K562 (cell line): ENCODE measurements at regions not wholly inside any gene's neighbourhood (a gene's known extent, or its start where the extent isn't known, plus 50 kb on each side); places are given as distances from the start of the nearest gene placed in this dataset.

ENCODE experiments used
- ATAC-seq: fragments of 200-7000 bp; cut with Tn5 transposase; 3 replicates; pipeline ENCODE4 v1.9.1; 2020; ENCODE audit warnings: moderate library complexity
- BruUV-seq: library from RNA; stranded (reverse); fragments of 400-500 nt; replicated peaks from 2 replicates; lab custom pipeline; 2021; lab: Mats Ljungman, UMichigan
- CTCF ChIA-PET: fragments of 300-600 bp; formaldehyde crosslinking; extraction: SDS; loops from one replicate; lab custom pipeline; 2021; ENCODE audit warnings: low intra/inter-chr PET ratio; lab: Yijun Ruan, JAX
- POLR2A ChIA-PET: fragments of 300-600, 350-650 bp; sonication (Branson Sonifier 250); formaldehyde crosslinking; extraction: SDS; loops from one replicate; lab custom pipeline; 2021; ENCODE audit warnings: antibody characterized with exemption, inconsistent platforms; lab: Yijun Ruan, JAX
- DNase-seq, 4 experiments: peaks; one replicate each; pipeline versions ENCODE4 v3.0.0 to v3.0.0-alpha.2; 2011 to 2018; ENCODE audit warnings: low spot score in 3 of 4, mixed read lengths in 3 of 4; ENCODE audit errors: extremely low read depth in 1 of 4
- FAIRE-seq: peaks from 2 replicates; lab custom pipeline; 2011; peaks lifted over from hg19 to GRCh38; lab: Jason Lieb, UNC
- H2AFZ ChIP-seq: 2 replicates; pipeline ENCODE4 v1.6.0; 2011; ENCODE audit warnings: low read depth, low read length, control low read depth, inconsistent platforms
- H3K27ac ChIP-seq: fragments of 200-600 bp; 3 replicates; pipeline ENCODE4 v1.8.0; 2011; ENCODE audit warnings: low read depth, mild to moderate bottlenecking, control low read depth, inconsistent platforms, low read length, moderate library complexity, mixed read lengths; ENCODE audit errors: extremely low read depth
- H3K27me3 ChIP-seq, 2 experiments: fragments of 300-600 bp in 1 of 2; 2 replicates in 1 of 2; 3 replicates in 1 of 2; pipeline versions ENCODE4 v1.6.0 to v1.8.0; 2011; ENCODE audit warnings: inconsistent platforms in 2 of 2, low read length in 2 of 2, mild to moderate bottlenecking in 1 of 2, mixed read lengths in 1 of 2, moderate library complexity in 1 of 2; ENCODE audit not compliant: control insufficient read depth in 2 of 2, insufficient read depth in 2 of 2
- H3K36me3 ChIP-seq: fragments of 300-600 bp; 3 replicates; pipeline ENCODE4 v1.8.0; 2011; ENCODE audit warnings: mild to moderate bottlenecking, low read length, inconsistent platforms; ENCODE audit not compliant: control insufficient read depth, insufficient read depth
- H3K4me1 ChIP-seq, 2 experiments: fragments of 200-600 bp in 1 of 2; replicated peaks in 1 of 2; 2 replicates in 1 of 2; 3 replicates in 1 of 2; pipeline versions ENCODE4 v1.5.1 to v1.8.0; 2011; ENCODE audit warnings: inconsistent platforms in 2 of 2, low read length in 2 of 2, mild to moderate bottlenecking in 1 of 2, mixed read lengths in 1 of 2, moderate library complexity in 1 of 2; ENCODE audit not compliant: control insufficient read depth in 2 of 2, insufficient read depth in 2 of 2
- H3K4me2 ChIP-seq: 2 replicates; pipeline ENCODE4 v1.6.1; 2011; ENCODE audit warnings: low read length, control low read depth, inconsistent platforms, mixed read lengths; ENCODE audit not compliant: insufficient read depth
- H3K4me3 ChIP-seq: fragments of 200-600 bp; sonication (generic), shearing (Covaris generic); 2 replicates; pipeline ENCODE4 v1.5.1; 2016; ENCODE audit warnings: control low read depth, inconsistent platforms
- H3K79me2 ChIP-seq: fragments of 200-600 bp; 3 replicates; pipeline ENCODE4 v1.8.0; 2011; ENCODE audit warnings: low read length, inconsistent platforms; ENCODE audit not compliant: control insufficient read depth, insufficient read depth
- H3K9ac ChIP-seq, 2 experiments: 2 replicates each; pipeline versions ENCODE4 v1.6.0 to v1.6.1; 2011; ENCODE audit warnings: low read depth in 2 of 2, low read length in 2 of 2, control low read depth in 1 of 2, inconsistent platforms in 1 of 2, mild to moderate bottlenecking in 1 of 2, mixed read lengths in 1 of 2; ENCODE audit not compliant: insufficient read depth in 1 of 2
- H3K9me1 ChIP-seq: one replicate; pipeline ENCODE4 v1.6.0; 2011; ENCODE audit warnings: inconsistent platforms, mild to moderate bottlenecking, low read length, moderate library complexity; ENCODE audit not compliant: control insufficient read depth, insufficient read depth
- H3K9me3 ChIP-seq: replicated peaks from 2 replicates; pipeline ENCODE4 v1.5.1; 2011; ENCODE audit warnings: low read depth, low read length, inconsistent platforms; ENCODE audit not compliant: control insufficient read depth, insufficient read depth
- H4K20me1 ChIP-seq: replicated peaks from 2 replicates; pipeline ENCODE4 v1.6.1; 2011; ENCODE audit warnings: low read length, inconsistent platforms, mixed read lengths; ENCODE audit not compliant: control insufficient read depth, insufficient read depth
- BCOR ChIP-seq: fragments of 450-650 bp; IDR thresholded peaks from 2 replicates; pipeline ENCODE4 v1.6.1; 2016
- BRD9 ChIP-seq: fragments of 450-650 bp; IDR thresholded peaks from 2 replicates; pipeline ENCODE4 v1.6.1; 2018; ENCODE audit warnings: low read depth; ENCODE audit not compliant: partially characterized antibody
- MTA3 ChIP-seq: fragments of 450-650 bp; formaldehyde crosslinking; IDR thresholded peaks from 2 replicates; pipeline ENCODE4 v1.6.1; 2017; ENCODE audit warnings: mild to moderate bottlenecking, borderline replicate concordance
- PCBP1 ChIP-seq: fragments of 200-400 bp; formaldehyde crosslinking; IDR thresholded peaks from 2 replicates; pipeline ENCODE4 v1.6.1; 2018; ENCODE audit warnings: mild to moderate bottlenecking, low read depth, low read length; ENCODE audit not compliant: poor library complexity, severe bottlenecking
- SAFB2 ChIP-seq: fragments of 200-400 bp; formaldehyde crosslinking; IDR thresholded peaks from 2 replicates; pipeline ENCODE4 v1.6.1; 2018; ENCODE audit warnings: borderline replicate concordance, low read length, low read depth, moderate library complexity; ENCODE audit not compliant: severe bottlenecking
- SOX6 ChIP-seq: fragments of 450-650 bp; IDR thresholded peaks from 2 replicates; pipeline ENCODE4 v1.6.1; 2014; ENCODE audit warnings: mild to moderate bottlenecking
- TAF7 ChIP-seq: fragments of 450-650 bp; IDR thresholded peaks from 2 replicates; pipeline ENCODE4 v1.6.1; 2016; ENCODE audit warnings: missing genetic modification characterization, missing compliant biosample characterization
- ZFPM2 ChIP-seq: fragments of 250-450 bp; sonication (Bioruptor Pico); IDR thresholded peaks from 2 replicates; pipeline ENCODE4 v1.5.1; 2022; ENCODE audit warnings: mild to moderate bottlenecking
- ZNF23 ChIP-seq: fragments of 250-450 bp; sonication (Bioruptor Pico); IDR thresholded peaks from 2 replicates; pipeline ENCODE4 v1.4.0; 2020; ENCODE audit warnings: mild to moderate bottlenecking
- ZNF263 ChIP-seq: sonication (generic); formaldehyde crosslinking; IDR thresholded peaks from 2 replicates; pipeline ENCODE4 v1.8.0; 2022; ENCODE audit warnings: mild to moderate bottlenecking, missing genetic modification reagents, borderline replicate concordance
- ZNF668 ChIP-seq: fragments of 250-450 bp; sonication (Bioruptor Pico); IDR thresholded peaks from 2 replicates; pipeline ENCODE4 v1.8.0; 2022; ENCODE audit warnings: mild to moderate bottlenecking, inconsistent platforms
- WGBS: fragments of 100-300 bp; shearing (Covaris generic); methylation state at CpG from one replicate; pipeline ENCODE4 v1.1.6; 2016; ENCODE audit warnings: low coverage, mixed read lengths; ENCODE audit not compliant: insufficient coverage; ENCODE audit errors: missing lambda C conversion rate; 5-methylcytosine and 5-hydroxymethylcytosine counted together
- in situ Hi-C: fragments of 300-500 bp; cut with MboI; formaldehyde crosslinking; loops from 4 replicates; pipeline ENCODE4 v1.15.0; 2018; ENCODE audit warnings: inconsistent platforms, mixed read lengths
- intact Hi-C: fragments of 100-400 bp; cut with micrococcal nuclease; formaldehyde crosslinking; loops from 2 replicates; pipeline ENCODE4 v1.14.2; 2022
- TF ChIP-seq, protein P1 (sequence below), 2 experiments: fragments of 450-650 bp in 1 of 2; sonication (generic) in 1 of 2; formaldehyde crosslinking in 1 of 2; IDR thresholded peaks in 1 of 2; conservative IDR thresholded peaks in 1 of 2; 2 replicates each; pipeline versions ENCODE4 v1.6.1 to v1.8.1; 2016 to 2023; ENCODE audit warnings: mild to moderate bottlenecking in 2 of 2, moderate library complexity in 2 of 2, inconsistent platforms in 1 of 2, missing genetic modification reagents in 1 of 2
- TF ChIP-seq, protein P2 (sequence below): sonication (generic); formaldehyde crosslinking; IDR thresholded peaks from 2 replicates; pipeline ENCODE4 v1.8.0; 2022; ENCODE audit warnings: mild to moderate bottlenecking, low read depth, missing genetic modification reagents
- TF ChIP-seq, protein P3 (sequence below): fragments of 200-800 bp; sonication (Bioruptor generic); IDR thresholded peaks from 2 replicates; pipeline ENCODE4 v1.6.1; 2017; ENCODE audit warnings: missing genetic modification characterization, missing compliant biosample characterization
- TF ChIP-seq, protein P4 (sequence below): fragments of 450-650 bp; formaldehyde crosslinking; IDR thresholded peaks from 2 replicates; pipeline ENCODE4 v1.4.0; 2020; ENCODE audit warnings: mild to moderate bottlenecking, moderate library complexity

DNA sequence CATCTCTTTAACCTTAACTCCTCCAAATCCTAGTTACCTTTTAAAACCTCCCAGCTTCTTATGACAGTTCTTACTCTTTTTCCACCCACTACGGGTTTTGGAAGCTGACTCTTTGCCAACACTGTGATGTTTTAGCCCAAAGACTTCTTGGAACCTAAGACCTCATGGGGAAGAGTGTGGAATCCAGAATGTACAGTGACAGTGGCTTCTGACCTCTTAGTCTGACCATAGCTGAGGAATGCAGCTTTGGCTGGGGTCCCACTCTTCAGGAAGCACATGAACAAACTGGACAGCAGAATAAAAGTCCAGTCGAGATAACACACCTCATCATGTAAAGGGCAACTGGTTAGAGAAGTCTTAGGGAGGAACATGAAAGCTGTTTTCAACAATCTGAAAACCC is 161.1 kb upstream of the PKDCC start (continued):
- no peak for TF ChIP-seq ZNF23 (CRISPR knock-in tag)
- TF ChIP-seq PCBP1: no peak
- TF ChIP-seq ZNF668: no peak
- TF ChIP-seq, protein P1, sequence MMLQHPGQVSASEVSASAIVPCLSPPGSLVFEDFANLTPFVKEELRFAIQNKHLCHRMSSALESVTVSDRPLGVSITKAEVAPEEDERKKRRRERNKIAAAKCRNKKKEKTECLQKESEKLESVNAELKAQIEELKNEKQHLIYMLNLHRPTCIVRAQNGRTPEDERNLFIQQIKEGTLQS (IDR thresholded peaks at IDR 0.05): no peak
- TF ChIP-seq, protein P1 (CRISPR knock-in tag; conservative IDR thresholded peaks at IDR 0.05): no peak

DNA sequence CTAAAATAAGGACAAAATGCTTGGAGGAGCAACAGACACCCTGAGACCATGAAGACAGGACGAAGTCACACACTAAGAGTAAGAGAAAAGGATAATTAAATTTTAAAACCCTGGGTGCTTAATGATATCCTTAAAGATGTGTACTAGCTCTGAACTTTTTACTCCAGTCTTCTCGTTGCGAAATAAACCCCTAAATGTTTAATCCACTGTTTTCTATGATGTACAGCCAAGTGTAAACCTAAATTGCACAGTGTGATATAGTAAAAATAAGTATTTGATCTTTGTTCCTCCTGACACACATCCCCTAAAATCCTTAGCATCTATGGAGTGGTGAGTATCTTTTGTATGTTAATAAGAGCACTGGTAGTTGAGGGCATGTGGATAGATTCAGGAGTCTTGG is 157.5 kb upstream of the PKDCC start:
- in situ Hi-C loops: no loop called here
- Histone ChIP-seq H4K20me1 (no peaks in the 10 kb centered on the region), H2AFZ (no peak overlapping the region), H3K4me1 (no peaks in the 10 kb centered on the region), H3K4me2 (no peak overlapping the region), H3K27me3 (no peaks in the 10 kb centered on the region; a peak in 2 of 5 replicates), H3K36me3 (no peaks in the 10 kb centered on the region), H3K27ac (no peak overlapping the region), H3K9ac (no peak overlapping the region), H3K79me2 (no peaks in the 10 kb centered on the region), H3K4me3 (no peak overlapping the region), H3K9me1 (no peaks in the 10 kb centered on the region), H3K9me3 (no peaks in the 10 kb centered on the region)
- CTCF ChIA-PET: no interaction called here
- DNase-seq (no peak), ATAC-seq (no peak), FAIRE-seq (no peak)
- TF ChIP-seq, protein P2, sequence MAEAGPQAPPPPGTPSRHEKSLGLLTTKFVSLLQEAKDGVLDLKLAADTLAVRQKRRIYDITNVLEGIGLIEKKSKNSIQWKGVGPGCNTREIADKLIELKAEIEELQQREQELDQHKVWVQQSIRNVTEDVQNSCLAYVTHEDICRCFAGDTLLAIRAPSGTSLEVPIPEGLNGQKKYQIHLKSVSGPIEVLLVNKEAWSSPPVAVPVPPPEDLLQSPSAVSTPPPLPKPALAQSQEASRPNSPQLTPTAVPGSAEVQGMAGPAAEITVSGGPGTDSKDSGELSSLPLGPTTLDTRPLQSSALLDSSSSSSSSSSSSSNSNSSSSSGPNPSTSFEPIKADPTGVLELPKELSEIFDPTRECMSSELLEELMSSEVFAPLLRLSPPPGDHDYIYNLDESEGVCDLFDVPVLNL (CRISPR knock-in tag): no peak
- TF ChIP-seq, protein P3, sequence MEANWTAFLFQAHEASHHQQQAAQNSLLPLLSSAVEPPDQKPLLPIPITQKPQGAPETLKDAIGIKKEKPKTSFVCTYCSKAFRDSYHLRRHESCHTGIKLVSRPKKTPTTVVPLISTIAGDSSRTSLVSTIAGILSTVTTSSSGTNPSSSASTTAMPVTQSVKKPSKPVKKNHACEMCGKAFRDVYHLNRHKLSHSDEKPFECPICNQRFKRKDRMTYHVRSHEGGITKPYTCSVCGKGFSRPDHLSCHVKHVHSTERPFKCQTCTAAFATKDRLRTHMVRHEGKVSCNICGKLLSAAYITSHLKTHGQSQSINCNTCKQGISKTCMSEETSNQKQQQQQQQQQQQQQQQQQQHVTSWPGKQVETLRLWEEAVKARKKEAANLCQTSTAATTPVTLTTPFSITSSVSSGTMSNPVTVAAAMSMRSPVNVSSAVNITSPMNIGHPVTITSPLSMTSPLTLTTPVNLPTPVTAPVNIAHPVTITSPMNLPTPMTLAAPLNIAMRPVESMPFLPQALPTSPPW (CRISPR knock-in tag): no peak
- TF ChIP-seq SAFB2 (no peak), BCOR (no peak), ZFPM2 (CRISPR knock-in tag) (no peak), MTA3 (no peak), TAF7 (tag) (no peak), ZNF263 (CRISPR knock-in tag) (no peak), BRD9 (no peak), SOX6 (no peak)
- TF ChIP-seq, protein P4, sequence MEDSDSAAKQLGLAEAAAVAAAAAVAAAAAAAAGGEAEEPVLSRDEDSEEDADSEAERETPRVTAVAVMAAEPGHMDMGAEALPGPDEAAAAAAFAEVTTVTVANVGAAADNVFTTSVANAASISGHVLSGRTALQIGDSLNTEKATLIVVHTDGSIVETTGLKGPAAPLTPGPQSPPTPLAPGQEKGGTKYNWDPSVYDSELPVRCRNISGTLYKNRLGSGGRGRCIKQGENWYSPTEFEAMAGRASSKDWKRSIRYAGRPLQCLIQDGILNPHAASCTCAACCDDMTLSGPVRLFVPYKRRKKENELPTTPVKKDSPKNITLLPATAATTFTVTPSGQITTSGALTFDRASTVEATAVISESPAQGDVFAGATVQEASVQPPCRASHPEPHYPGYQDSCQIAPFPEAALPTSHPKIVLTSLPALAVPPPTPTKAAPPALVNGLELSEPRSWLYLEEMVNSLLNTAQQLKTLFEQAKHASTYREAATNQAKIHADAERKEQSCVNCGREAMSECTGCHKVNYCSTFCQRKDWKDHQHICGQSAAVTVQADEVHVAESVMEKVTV (CRISPR knock-in tag): no peak
- BruUV-seq: no TSS peak
- intact Hi-C loops: no loop called here
- 0% methylated on average over 3 of the region's 3 CpGs for whole genome bisulfite sequencing
- POLR2A ChIA-PET: no interaction called here
